HEK293 (cell line): ENCODE measurements at regions not wholly inside any gene's neighbourhood (a gene's known extent, or its start where the extent isn't known, plus 50 kb on each side); places are given as distances from the start of the nearest gene placed in this dataset.

Experiments used
- ZNF174 ChIP-seq: fragments of 450-650 bp; formaldehyde crosslinking; IDR thresholded peaks from 2 replicates; pipeline ENCODE4 v1.5.0; 2017; ENCODE audit warnings: missing biosample characterization, mild to moderate bottlenecking, missing genetic modification characterization
- ZNF704 ChIP-seq: fragments of 450-650 bp; formaldehyde crosslinking; IDR thresholded peaks from 2 replicates; pipeline ENCODE4 v1.5.1; 2016; ENCODE audit warnings: missing biosample characterization, missing genetic modification characterization

GRCh38 chr2:60033325-60033724 is 520.1 kb downstream of the BCL11A start:
- no peak for TF ChIP-seq ZNF174 (tag by site-specific recombination)
- TF ChIP-seq ZNF704, result no peak
